ENCODE measurements at regions not wholly inside any gene's neighbourhood (a gene's known extent, or its start where the extent isn't known, plus 50 kb on each side); places are given as distances from the start of the nearest gene placed in this dataset.

DNA sequence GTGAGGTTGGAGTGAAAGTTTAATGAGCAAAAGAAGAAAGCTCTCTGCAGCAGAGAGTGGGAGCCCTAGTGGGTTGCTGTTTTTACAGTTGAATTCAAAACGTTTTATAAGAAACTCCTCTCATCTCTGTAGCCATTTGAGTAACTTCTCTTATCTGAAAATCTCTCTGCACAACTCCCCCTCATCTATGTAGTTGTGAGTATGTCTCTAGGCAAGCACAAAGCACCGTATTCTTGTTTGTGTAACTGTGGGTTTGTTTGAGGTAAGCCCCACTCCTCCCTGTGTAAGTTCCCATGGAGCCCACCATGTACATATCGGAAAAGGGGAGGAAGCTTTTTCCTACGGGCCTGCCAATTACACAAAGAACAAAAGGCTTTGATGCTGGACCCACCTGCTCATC lies 56.5 kb upstream of the GOLGA6L2 start:
- Mint-ChIP-seq H3K4me3 (no peak overlapping the region), H3K27ac (no peak overlapping the region), H3K4me1 (peaks cover 22 to 25% of the 10 kb centered on the region in 2 experiments), H3K36me3 (ENCODE audit: insufficient read depth in 1 of 3, low read depth in 3 of 3) (peaks cover 3 to 8% (median 5%) of the 10 kb centered on the region in 3 experiments; a peak in 5 of 7 replicates), H3K27me3 (ENCODE audit: low read depth) (peaks cover 3% of the 10 kb centered on the region), H3K9me3 (peaks cover 67 to 69% of the 10 kb centered on the region in 2 experiments)
- H2AK5ac ChIP-seq (ENCODE audit: insufficient read length, low read length): no peak overlapping the region
- no peak overlapping the region for H4K8ac ChIP-seq (replicated peaks; ENCODE audit: insufficient read length, low read depth, low read length)
- H2BK15ac ChIP-seq (ENCODE audit: low read depth, low read length): no peak overlapping the region
- WGBS (ENCODE audit: extremely low coverage, insufficient read length, low lambda C conversion rate): no CpG with 5 or more reads among the region's 4 CpGs
- H3K4ac ChIP-seq (ENCODE audit: low read depth, low read length): no peak overlapping the region
- no peaks in the 10 kb centered on the region for H3K27me3 ChIP-seq (ENCODE audit: insufficient read depth, low read length)
- H2BK120ac ChIP-seq (ENCODE audit: low read depth, low read length, poor library complexity, severe bottlenecking): no peak overlapping the region
- no peak overlapping the region for H3K14ac ChIP-seq (ENCODE audit: insufficient read depth, low read length)
- no peak overlapping the region for H3K4me2 ChIP-seq (ENCODE audit: insufficient read depth, insufficient read length, low read length)
- peaks cover 40% of the 10 kb centered on the region for H3K9me3 ChIP-seq (ENCODE audit: control insufficient read depth, low read depth, low read length)
- H3K23ac ChIP-seq (ENCODE audit: insufficient read length, low read depth, low read length): no peak overlapping the region
- no peaks in the 10 kb centered on the region; the same call in 1 of the 2 replicates for H3K79me2 ChIP-seq (ENCODE audit: insufficient read depth, low read length)
- no peak overlapping the region for H3K9ac ChIP-seq (ENCODE audit: extremely low read depth, insufficient read length, low read length)
- no peak overlapping the region for H3T11ph ChIP-seq (ENCODE audit: low read length)
- H3K79me1 ChIP-seq (ENCODE audit: insufficient read depth, low read depth, low read length, poor library complexity, severe bottlenecking): no peaks in the 10 kb centered on the region
- H2BK20ac ChIP-seq (ENCODE audit: low read depth, low read length, poor library complexity, severe bottlenecking): no peak overlapping the region
- no peak overlapping the region for H3K56ac ChIP-seq (ENCODE audit: insufficient read length, low read depth, low read length)
- H4K5ac ChIP-seq (ENCODE audit: insufficient read length, low read depth, low read length): no peak overlapping the region
- no peak overlapping the region for H2AFZ ChIP-seq (ENCODE audit: low read length)
- TF ChIP-seq, protein P1, sequence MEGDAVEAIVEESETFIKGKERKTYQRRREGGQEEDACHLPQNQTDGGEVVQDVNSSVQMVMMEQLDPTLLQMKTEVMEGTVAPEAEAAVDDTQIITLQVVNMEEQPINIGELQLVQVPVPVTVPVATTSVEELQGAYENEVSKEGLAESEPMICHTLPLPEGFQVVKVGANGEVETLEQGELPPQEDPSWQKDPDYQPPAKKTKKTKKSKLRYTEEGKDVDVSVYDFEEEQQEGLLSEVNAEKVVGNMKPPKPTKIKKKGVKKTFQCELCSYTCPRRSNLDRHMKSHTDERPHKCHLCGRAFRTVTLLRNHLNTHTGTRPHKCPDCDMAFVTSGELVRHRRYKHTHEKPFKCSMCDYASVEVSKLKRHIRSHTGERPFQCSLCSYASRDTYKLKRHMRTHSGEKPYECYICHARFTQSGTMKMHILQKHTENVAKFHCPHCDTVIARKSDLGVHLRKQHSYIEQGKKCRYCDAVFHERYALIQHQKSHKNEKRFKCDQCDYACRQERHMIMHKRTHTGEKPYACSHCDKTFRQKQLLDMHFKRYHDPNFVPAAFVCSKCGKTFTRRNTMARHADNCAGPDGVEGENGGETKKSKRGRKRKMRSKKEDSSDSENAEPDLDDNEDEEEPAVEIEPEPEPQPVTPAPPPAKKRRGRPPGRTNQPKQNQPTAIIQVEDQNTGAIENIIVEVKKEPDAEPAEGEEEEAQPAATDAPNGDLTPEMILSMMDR (conservative IDR thresholded peaks at IDR 0.05): no peak
- no peak for DNase-seq
- H3K27ac ChIP-seq (ENCODE audit: insufficient read length, low read depth, low read length): no peak overlapping the region
- H4K20me1 ChIP-seq (ENCODE audit: control insufficient read depth, insufficient read depth, insufficient read length): no peaks in the 10 kb centered on the region
- no peaks in the 10 kb centered on the region for H3K23me2 ChIP-seq (ENCODE audit: insufficient read length, low read depth, low read length, poor library complexity, severe bottlenecking)
- no peak overlapping the region for H2BK12ac ChIP-seq (ENCODE audit: insufficient read length, low read depth, low read length)
- H2BK5ac ChIP-seq (ENCODE audit: insufficient read length, low read length): no peak overlapping the region
- no peak overlapping the region for H3K18ac ChIP-seq (ENCODE audit: insufficient read length, low read depth, low read length)
- H3K4me1 ChIP-seq (ENCODE audit: insufficient read depth, low read length): no peaks in the 10 kb centered on the region
- H4K91ac ChIP-seq (ENCODE audit: insufficient read length, low read depth, low read length): no peak overlapping the region
